ENCODE measurements at regions not wholly inside any gene's neighbourhood (a gene's known extent, or its start where the extent isn't known, plus 50 kb on each side); places are given as distances from the start of the nearest gene placed in this dataset.

GRCh38 chr2:176709991-176710390, 440.7 kb downstream of the MTX2 start:
- in situ Hi-C loops (cut with HindIII; ENCODE audit: low sequenced_read_pairs): no loop called here

GRCh38 chr2:176710657-176711186, 441.5 kb downstream of the MTX2 start:
- in situ Hi-C loops (cut with HindIII; ENCODE audit: low sequenced_read_pairs): no loop called here

More at GRCh38 chr2:176709991-176710390, 440.7 kb downstream of the MTX2 start:
- no peak for DNase-seq (ENCODE audit: low read depth)
- TF ChIP-seq, protein P1, sequence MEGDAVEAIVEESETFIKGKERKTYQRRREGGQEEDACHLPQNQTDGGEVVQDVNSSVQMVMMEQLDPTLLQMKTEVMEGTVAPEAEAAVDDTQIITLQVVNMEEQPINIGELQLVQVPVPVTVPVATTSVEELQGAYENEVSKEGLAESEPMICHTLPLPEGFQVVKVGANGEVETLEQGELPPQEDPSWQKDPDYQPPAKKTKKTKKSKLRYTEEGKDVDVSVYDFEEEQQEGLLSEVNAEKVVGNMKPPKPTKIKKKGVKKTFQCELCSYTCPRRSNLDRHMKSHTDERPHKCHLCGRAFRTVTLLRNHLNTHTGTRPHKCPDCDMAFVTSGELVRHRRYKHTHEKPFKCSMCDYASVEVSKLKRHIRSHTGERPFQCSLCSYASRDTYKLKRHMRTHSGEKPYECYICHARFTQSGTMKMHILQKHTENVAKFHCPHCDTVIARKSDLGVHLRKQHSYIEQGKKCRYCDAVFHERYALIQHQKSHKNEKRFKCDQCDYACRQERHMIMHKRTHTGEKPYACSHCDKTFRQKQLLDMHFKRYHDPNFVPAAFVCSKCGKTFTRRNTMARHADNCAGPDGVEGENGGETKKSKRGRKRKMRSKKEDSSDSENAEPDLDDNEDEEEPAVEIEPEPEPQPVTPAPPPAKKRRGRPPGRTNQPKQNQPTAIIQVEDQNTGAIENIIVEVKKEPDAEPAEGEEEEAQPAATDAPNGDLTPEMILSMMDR (IDR thresholded peaks at IDR 0.05; ENCODE audit: low read depth, low read length, missing control alignments): no peak
- H3K4me3 ChIP-seq (ENCODE audit: low read depth, low read length): no peak overlapping the region

DNA sequence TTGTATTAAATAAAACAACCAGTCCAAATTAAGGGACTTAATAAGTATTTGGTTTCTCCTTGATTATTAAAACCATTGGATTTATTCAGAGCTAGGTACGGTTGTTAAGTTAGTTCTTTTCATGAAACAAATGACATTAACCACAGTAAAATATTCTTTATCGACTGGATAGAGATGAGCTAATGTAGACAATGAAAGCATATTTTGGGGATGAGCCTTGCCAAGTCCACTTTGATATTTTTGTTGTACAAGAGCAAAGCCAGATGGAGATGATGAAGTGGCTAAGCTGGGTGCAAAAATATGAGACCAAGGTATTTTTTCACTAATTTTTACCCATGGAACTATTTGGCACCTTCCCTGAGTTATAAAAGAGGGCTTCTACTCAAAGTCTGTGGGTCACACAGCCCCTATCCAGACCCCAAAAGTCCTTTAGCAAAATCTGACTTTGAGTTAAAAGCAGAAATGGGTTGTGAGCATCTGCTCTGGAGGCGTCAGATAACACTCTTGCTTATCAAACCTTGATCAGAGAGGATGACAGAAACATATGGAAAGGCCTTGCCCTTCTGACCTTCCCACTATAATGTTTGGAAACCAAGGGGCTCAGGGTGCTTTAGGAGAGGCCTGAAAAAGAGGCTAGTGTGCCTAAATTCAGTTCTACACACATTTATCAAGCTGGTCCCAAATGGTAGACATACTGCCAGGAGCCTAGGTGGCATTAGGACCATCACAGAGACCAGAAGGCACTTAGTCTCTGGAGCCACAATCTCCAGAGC, 456.8 kb downstream of the MTX2 start:
- TF ChIP-seq, protein P1 (IDR thresholded peaks at IDR 0.05; ENCODE audit: low read depth, low read length, missing control alignments): no peak
- no peak overlapping the region for H3K4me3 ChIP-seq (ENCODE audit: low read depth, low read length)
- DNase-seq (ENCODE audit: low read depth): no peak
- in situ Hi-C loops (cut with HindIII; ENCODE audit: low sequenced_read_pairs): no loop called here

More at GRCh38 chr2:176710657-176711186, 441.5 kb downstream of the MTX2 start:
- H3K4me3 ChIP-seq (ENCODE audit: low read depth, low read length): no peak overlapping the region
- peak; percentile 23 for DNase-seq (ENCODE audit: low read depth)
- TF ChIP-seq, protein P1 (IDR thresholded peaks at IDR 0.05; ENCODE audit: low read depth, low read length, missing control alignments): no peak

DNA sequence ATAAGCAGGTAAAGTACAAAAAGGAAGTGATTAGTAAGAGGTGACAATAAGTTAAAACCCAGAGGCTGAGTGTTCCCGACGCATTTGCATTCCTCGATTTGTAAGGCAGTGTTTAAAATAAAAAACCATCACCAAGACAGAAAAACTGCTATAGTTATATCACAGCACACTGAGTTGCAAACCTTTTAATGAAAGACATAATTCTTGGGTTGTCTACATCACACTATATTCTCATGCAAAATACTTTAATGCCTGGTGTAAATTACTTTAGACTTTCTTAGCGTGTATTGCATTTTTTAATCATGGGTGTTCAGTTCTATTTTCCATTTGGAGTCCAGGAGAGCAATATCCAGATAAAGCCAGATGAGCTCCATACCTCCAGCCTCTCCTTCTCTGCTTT, 458.5 kb downstream of the MTX2 start:
- DNase-seq (ENCODE audit: low read depth): no peak
- no peak overlapping the region for H3K4me3 ChIP-seq (ENCODE audit: low read depth, low read length)
- TF ChIP-seq, protein P1 (IDR thresholded peaks at IDR 0.05; ENCODE audit: low read depth, low read length, missing control alignments): no peak
- in situ Hi-C loops (cut with HindIII; ENCODE audit: low sequenced_read_pairs): no loop called here

DNA sequence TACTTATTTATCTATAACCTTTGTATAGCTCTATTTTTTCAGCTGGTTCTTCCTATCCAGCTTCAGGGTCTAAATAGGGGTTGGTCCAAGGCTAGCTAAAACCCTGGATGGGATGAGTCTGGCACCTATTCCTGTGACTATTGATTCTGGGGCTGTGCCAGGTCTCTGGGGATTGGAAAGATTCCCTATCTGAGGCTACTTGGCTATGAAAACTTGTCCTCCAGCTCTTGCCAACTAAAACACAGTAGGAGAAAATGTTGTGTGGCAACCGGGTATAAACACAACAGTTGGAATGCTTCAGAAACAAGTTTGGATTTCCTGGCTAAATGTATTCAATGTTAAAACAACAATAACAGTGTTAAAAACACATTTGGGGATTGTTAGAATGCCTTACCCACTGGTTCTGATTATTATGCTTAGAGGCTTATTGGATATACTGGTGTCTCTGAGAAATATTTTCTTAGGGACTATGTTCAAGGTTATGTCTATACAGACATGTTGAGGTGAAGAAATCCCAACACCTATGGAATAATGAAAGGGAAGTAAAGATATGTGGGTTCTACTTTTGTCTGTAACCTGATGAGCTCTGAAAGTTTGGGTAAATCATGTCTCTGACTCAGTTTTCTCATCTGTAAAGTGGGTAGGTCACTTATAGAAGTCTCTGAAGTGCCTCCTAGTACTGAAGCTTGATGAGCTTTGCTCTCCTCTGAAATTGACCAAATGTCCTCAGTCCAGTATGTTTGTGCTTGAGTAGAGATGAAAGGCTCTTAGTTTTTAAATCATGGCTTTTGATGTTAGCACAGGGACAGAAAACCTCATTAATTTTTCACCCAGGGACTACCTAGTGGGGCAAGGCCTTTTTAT, 460.7 kb downstream of the MTX2 start:
- peak; percentile 70 for DNase-seq (ENCODE audit: low read depth)
- in situ Hi-C loops (cut with HindIII; ENCODE audit: low sequenced_read_pairs): no loop called here
- H3K4me3 ChIP-seq (ENCODE audit: low read depth, low read length): no peak overlapping the region
- TF ChIP-seq, protein P1 (IDR thresholded peaks at IDR 0.05; ENCODE audit: low read depth, low read length, missing control alignments): no peak

- TF ChIP-seq, protein P1 (IDR thresholded peaks at IDR 0.05; ENCODE audit: low read depth, low read length, missing control alignments): no peak
- no peak for DNase-seq (ENCODE audit: low read depth)
- no peak overlapping the region for H3K4me3 ChIP-seq (ENCODE audit: low read depth, low read length)
- in situ Hi-C loops (cut with HindIII; ENCODE audit: low sequenced_read_pairs): no loop called here
Measured at GRCh38 chr2:176732780-176733179, 463.5 kb downstream of the MTX2 start.

Measured in astrocyte of the cerebellum (primary cell).